ENCODE measurements at regions not wholly inside any gene's neighbourhood (a gene's known extent, or its start where the extent isn't known, plus 50 kb on each side); places are given as distances from the start of the nearest gene placed in this dataset.

- TF ChIP-seq, protein P1, sequence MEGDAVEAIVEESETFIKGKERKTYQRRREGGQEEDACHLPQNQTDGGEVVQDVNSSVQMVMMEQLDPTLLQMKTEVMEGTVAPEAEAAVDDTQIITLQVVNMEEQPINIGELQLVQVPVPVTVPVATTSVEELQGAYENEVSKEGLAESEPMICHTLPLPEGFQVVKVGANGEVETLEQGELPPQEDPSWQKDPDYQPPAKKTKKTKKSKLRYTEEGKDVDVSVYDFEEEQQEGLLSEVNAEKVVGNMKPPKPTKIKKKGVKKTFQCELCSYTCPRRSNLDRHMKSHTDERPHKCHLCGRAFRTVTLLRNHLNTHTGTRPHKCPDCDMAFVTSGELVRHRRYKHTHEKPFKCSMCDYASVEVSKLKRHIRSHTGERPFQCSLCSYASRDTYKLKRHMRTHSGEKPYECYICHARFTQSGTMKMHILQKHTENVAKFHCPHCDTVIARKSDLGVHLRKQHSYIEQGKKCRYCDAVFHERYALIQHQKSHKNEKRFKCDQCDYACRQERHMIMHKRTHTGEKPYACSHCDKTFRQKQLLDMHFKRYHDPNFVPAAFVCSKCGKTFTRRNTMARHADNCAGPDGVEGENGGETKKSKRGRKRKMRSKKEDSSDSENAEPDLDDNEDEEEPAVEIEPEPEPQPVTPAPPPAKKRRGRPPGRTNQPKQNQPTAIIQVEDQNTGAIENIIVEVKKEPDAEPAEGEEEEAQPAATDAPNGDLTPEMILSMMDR (conservative IDR thresholded peaks at IDR 0.05): no peak
- no peak for TF ChIP-seq ZFX (IDR thresholded peaks at IDR 0.05)
Measured at GRCh38 chr13:33575378-33575777, 242.6 kb upstream of the RFC3 start.

All from C4-2B (cell line).